Fibroblast of mammary gland (primary cell): ENCODE measurements at regions not wholly inside any gene's neighbourhood (a gene's known extent, or its start where the extent isn't known, plus 50 kb on each side); places are given as distances from the start of the nearest gene placed in this dataset.

Experiments
- DNase-seq: peaks from one replicate; pipeline ENCODE4 v3.0.0-alpha.2; 2010; ENCODE audit warnings: low read depth
- H3K4me3 ChIP-seq: 2 replicates; pipeline ENCODE4 v1.5.1; 2011; ENCODE audit warnings: low read depth, mild to moderate bottlenecking, low read length, moderate library complexity; ENCODE audit not compliant: control insufficient read depth
- TF ChIP-seq, protein P1 (sequence below): conservative IDR thresholded peaks from 2 replicates; pipeline ENCODE4 v1.5.1; 2011; ENCODE audit warnings: low read depth, low read length, inconsistent platforms; ENCODE audit not compliant: control insufficient read depth, insufficient read depth

DNA sequence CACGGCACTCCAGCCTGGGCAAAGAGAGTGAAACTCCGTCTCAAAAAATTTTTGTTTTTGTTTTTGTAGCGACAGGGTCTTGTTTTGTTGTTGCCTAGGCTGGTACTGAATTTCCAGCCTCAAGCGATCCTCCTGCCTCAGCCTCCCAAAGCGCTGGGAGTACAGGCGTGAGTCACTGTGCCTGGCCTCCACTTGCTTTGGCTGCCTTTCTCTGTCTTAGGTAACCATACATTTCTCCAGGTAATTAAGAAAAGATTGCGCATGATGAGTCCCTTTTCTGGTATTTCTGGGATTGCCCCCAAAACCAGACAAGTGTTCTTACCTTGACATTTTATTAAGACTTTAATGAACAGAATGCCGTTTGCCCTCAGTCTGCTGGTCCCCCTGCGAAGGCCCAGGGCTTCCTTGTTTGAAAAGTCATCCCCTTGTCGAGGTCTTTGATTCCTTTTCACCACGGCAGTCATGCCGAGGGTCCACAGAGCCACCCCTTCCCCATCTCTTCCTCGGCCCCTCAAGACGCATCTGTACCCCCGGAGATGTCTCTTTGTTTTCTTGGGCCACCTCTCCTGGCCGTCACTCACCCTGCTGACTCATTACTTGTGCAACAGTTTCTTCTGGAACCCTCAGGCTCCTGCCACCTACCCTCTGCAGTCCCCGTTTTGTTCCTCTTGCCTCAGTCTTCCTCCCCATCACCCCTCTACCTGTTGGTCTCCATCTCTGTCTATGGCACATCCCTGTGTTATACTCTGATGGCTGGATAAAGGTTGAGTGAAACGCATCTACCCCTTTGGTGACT lies 151.0 kb downstream of the SEC14L1 start:
- no peak overlapping the region for H3K4me3 ChIP-seq
- TF ChIP-seq, protein P1, sequence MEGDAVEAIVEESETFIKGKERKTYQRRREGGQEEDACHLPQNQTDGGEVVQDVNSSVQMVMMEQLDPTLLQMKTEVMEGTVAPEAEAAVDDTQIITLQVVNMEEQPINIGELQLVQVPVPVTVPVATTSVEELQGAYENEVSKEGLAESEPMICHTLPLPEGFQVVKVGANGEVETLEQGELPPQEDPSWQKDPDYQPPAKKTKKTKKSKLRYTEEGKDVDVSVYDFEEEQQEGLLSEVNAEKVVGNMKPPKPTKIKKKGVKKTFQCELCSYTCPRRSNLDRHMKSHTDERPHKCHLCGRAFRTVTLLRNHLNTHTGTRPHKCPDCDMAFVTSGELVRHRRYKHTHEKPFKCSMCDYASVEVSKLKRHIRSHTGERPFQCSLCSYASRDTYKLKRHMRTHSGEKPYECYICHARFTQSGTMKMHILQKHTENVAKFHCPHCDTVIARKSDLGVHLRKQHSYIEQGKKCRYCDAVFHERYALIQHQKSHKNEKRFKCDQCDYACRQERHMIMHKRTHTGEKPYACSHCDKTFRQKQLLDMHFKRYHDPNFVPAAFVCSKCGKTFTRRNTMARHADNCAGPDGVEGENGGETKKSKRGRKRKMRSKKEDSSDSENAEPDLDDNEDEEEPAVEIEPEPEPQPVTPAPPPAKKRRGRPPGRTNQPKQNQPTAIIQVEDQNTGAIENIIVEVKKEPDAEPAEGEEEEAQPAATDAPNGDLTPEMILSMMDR = no peak
- no peak for DNase-seq

DNA sequence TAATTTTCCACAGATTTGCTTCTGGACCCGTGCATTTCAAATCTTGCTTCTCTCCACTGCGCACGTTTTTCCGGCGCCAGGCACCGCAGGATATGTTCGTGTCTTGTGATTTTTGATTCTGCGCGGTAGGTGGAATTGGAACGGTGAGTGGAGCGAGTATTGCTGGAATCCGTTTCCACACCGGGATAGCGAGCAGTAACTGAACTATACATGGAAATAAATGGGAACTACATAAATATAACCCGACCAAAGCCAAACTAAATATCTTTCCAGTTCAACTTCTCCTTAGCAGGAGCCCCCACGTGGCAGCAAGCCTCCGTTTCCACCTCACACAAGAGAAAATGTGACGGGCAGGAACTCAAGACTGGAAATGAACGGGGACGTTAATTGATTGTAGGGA lies 154.0 kb downstream of the SEC14L1 start:
- TF ChIP-seq, protein P1 = no peak
- no peak for DNase-seq
- no peak overlapping the region for H3K4me3 ChIP-seq

DNA sequence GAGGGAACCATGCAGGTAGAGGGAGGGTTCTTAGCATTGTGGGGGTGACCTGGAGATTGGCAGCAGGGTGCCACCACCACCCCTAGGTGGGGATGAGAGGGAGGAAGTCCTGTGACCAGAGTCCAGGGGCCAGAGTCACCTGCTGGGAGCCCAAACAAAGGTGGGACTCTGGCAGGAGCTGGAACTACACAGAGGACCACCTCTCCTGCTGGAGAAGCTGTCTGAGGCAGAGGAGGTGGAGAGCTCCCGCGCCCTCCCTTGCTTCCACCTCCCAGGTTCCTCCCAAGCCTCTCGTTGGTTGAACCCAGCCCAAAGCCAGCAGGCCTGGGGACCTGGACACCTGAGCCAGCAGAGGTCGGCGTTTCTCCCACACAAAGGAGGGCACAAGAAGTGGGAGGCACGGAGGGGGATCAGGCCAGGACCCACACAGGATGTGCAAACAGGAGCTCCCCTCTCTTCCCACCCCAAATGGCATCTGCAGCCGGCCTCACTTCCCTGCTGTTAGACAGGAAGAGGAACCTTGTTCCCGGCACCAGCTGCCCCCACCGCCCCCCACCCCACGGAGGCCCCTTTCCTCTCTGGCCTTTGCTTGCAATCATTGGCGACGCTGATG lies 154.6 kb downstream of the SEC14L1 start:
- no peak for DNase-seq
- no peak overlapping the region for H3K4me3 ChIP-seq
- TF ChIP-seq, protein P1 = no peak

DNA sequence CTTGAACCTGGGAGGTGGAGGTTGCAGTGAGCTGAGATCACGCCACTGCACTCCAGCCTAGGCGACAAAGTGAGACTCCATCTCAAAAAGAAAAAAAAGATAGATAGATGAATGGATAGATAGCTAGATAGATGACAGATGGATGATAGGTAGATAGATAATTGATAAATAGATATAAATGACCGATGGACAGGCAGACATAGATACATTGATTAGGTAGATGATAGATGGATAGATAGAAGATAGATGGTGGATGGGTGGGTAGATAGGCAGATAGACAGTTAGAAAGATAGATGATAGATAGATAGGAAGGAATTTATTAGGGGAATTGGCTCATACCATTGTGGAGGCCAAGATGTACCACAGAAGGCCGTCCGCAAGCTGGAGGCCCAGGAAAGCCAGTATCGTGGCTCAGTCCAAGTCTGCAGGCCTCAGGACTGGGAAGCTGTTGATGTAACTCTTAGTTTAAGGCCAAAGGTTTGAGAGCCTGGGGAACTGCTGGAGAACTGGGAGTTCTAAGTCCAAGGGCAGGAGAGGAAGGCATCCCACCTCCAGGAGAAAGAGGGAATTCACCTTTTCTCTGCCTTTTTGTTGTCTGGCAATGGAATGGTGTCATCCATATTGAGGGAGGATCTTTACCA lies 156.1 kb downstream of the SEC14L1 start:
- no peak overlapping the region for H3K4me3 ChIP-seq
- TF ChIP-seq, protein P1 = no peak
- DNase-seq = no peak

DNA sequence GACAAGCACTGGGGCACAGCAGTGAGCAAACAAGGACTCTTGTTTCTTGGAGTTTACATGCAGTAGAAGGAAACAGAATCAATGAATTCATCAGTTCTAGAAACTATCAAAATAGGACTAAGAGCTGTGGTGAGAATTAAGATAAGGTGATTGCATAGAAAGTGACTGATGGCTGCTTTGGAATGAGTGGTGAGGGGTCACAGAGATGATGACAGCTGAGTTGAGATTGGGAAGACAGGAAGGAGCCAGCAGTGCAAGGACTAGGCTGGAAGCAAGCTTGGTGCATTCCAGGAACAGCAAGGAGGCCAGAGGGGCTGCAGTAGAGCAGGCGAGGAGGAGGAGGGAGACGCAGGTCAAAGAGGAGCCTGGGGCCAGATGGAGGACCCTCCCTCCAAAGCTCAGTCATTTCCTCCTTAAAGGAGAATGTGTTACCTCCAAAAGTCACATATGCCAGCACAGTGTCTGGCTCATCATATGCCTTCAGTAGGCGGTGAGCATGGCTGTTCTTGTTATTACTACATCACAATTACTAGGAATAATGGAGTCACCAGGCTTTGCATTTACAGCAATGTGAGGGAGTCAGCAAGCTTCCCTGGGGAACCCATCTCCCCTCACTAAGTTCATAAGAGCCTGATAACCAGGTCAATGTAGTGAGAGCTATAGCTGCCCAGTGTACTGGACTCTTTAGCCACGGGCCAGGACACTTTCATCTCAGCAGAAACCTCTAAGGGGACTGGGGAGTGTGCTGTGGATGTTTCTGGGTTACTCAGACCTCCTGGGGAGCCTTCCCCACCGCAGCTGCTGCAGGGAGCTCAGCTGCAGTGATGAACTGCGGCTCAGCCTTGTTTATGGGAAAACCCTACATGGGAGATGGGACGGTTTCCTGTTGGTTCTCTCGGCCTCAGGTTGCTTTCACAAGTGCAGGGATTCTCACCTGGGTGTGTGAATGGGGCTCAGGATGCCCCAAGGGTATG lies 157.2 kb downstream of the SEC14L1 start:
- no peak overlapping the region for H3K4me3 ChIP-seq
- DNase-seq = no peak
- TF ChIP-seq, protein P1 = no peak

DNA sequence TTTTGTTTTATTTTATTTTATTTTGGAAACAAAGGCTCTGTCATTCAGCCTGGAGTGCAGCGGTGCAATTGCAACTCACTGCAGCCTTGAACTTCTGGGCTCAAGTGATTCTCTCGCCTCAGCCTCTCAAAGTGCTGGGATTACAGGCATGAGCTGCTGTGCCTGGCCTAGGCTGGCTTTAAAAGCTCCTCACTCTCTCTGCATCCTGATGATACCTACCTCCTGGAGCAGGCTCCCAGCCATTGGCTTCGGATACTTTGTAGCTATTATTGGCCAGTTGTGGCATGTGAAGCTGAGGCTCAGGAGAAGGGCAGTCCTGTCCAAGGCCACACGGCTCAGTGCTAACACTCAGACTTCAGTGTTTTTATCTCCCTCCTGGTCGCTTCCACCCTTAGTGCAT lies 158.0 kb downstream of the SEC14L1 start:
- no peak for DNase-seq
- TF ChIP-seq, protein P1 = no peak
- no peak overlapping the region for H3K4me3 ChIP-seq
